Body of pancreas (tissue), 4 donors: ENCODE measurements at regions not wholly inside any gene's neighbourhood (a gene's known extent, or its start where the extent isn't known, plus 50 kb on each side); places are given as distances from the start of the nearest gene placed in this dataset.
"Not testable (repeated sequence)": the region's sequence is repeated elsewhere in the genome, so short reads cannot be mapped to it uniquely, and the experiment has no call there.

Source experiments
- ATAC-seq: fragments of 150-250 bp; one replicate; pipeline ENCODE4 v1.9.1; 2016
- DNase-seq, 4 donors: peaks; one replicate each; pipeline ENCODE4 v3.0.0-alpha.2; 2019
- H3K27ac ChIP-seq, 4 donors: fragments of 200-600 bp; sonication (generic); 1 replicate in 3 of 4; 2 replicates in 1 of 4; pipeline versions ENCODE4 v1.5.1 to v1.6.1; 2016 to 2019; ENCODE audit warnings: mild to moderate bottlenecking in 1 of 4, mixed read lengths in 1 of 4, moderate library complexity in 1 of 4
- H3K27me3 ChIP-seq, 2 donors: fragments of 200-600 bp; sonication (generic); one replicate each; pipeline ENCODE4 v1.6.0; 2016; ENCODE audit warnings: mild to moderate bottlenecking in 1 of 2
- H3K36me3 ChIP-seq, 2 donors: fragments of 200-600 bp; sonication (generic); replicated peaks in 1 of 2; 2 replicates each; pipeline ENCODE4 v1.5.1; 2016; ENCODE audit warnings: low read depth in 2 of 2; ENCODE audit not compliant: insufficient read depth in 1 of 2
- H3K4me1 ChIP-seq: fragments of 200-600 bp; sonication (generic); one replicate; pipeline ENCODE4 v1.6.0; 2016
- H3K4me3 ChIP-seq, 2 donors: fragments of 200-600 bp; sonication (generic); 1 replicate in 1 of 2; 2 replicates in 1 of 2; pipeline ENCODE4 v1.5.1; 2016 to 2019
- H3K9me3 ChIP-seq, 3 donors: fragments of 200-600 bp; sonication (generic); 1 replicate in 2 of 3; 2 replicates in 1 of 3; pipeline ENCODE4 v1.5.1; 2016
- CTCF ChIP-seq, 7 experiments: fragments of 450-650 bp in 4 of 7; fragments of 200-600 bp in 3 of 7; sonication (generic) in 3 of 7; IDR thresholded peaks; one replicate each; pipeline ENCODE4 v1.5.1; 2016 to 2019; ENCODE audit warnings: antibody characterized with exemption in 7 of 7
- POLR2A ChIP-seq, 3 donors: fragments of 450-650 bp; IDR thresholded peaks; one replicate each; pipeline ENCODE4 v1.6.1; 2016; ENCODE audit warnings: antibody characterized with exemption in 3 of 3, mild to moderate bottlenecking in 2 of 3
- WGBS, 2 donors: methylation state at CpG; one replicate each; pipeline ENCODE4 v1.1.5; 2017; 5-methylcytosine and 5-hydroxymethylcytosine counted together
- intact Hi-C: fragments of 100-400 bp; cut with DNase I; formaldehyde crosslinking; loops from one replicate; pipeline ENCODE4 v1.15.1; 2023

- 68 to 74% methylated on average over 2 of the region's 2 CpGs for WGBS, 2 donors
- H3K27me3 ChIP-seq, H3K4me3 ChIP-seq, DNase-seq, ATAC-seq, H3K36me3 ChIP-seq, intact Hi-C loops, H3K4me1 ChIP-seq, H3K9me3 ChIP-seq, H3K27ac ChIP-seq: not testable (repeated sequence)
These were observed 183.6 kb downstream of the CCDC74A start for GRCh38 chr2:131711268-131711667.

- intact Hi-C loops: not testable (repeated sequence)
These were observed 190.2 kb downstream of the CCDC74A start for GRCh38 chr2:131717907-131718306.

GRCh38 chr2:131721163-131721562 lies 193.5 kb downstream of the CCDC74A start:
- Histone ChIP-seq H3K27ac (peak overlapping the region in 3 of 4 donors; percentile 25 to 61 (median 56)), H3K4me1 (peaks cover 17% of the 10 kb centered on the region)
- ATAC-seq, H3K27me3 ChIP-seq, H3K36me3 ChIP-seq, H3K4me3 ChIP-seq, H3K9me3 ChIP-seq, intact Hi-C loops, DNase-seq: not testable (repeated sequence)
- 29 to 42% methylated on average over 6 of the region's 6 CpGs for WGBS, 2 donors

More at GRCh38 chr2:131717907-131718306, 190.2 kb downstream of the CCDC74A start:
- DNase-seq, H3K4me3 ChIP-seq, H3K27ac ChIP-seq, H3K9me3 ChIP-seq, H3K36me3 ChIP-seq, H3K27me3 ChIP-seq, ATAC-seq: not testable (repeated sequence)
- H3K4me1 ChIP-seq: peaks cover 17% of the 10 kb centered on the region

GRCh38 chr2:131722256-131722655 lies 194.6 kb downstream of the CCDC74A start:
- WGBS, 2 donors: 54 to 67% methylated on average over 2 of the region's 2 CpGs
- H3K9me3 ChIP-seq, H3K27me3 ChIP-seq, ATAC-seq, intact Hi-C loops, DNase-seq, H3K36me3 ChIP-seq, H3K4me3 ChIP-seq: not testable (repeated sequence)
- Histone ChIP-seq H3K4me1 (peaks cover 17% of the 10 kb centered on the region), H3K27ac (peak overlapping the region in 2 of 4 donors; percentile 25 to 61)

GRCh38 chr2:131724019-131724418 lies 196.3 kb downstream of the CCDC74A start:
- TF ChIP-seq CTCF (IDR thresholded peaks at IDR 0.05) (no peak), POLR2A (IDR thresholded peaks at IDR 0.05) (no peak)
- ATAC-seq: no peak
- no peak for DNase-seq
- 85 to 93% methylated on average over 21 to 46 of the region's 46 CpGs for WGBS, 2 donors
- H3K27me3 ChIP-seq: no peaks in the 10 kb centered on the region
- no peaks in the 10 kb centered on the region for H3K36me3 ChIP-seq
- H3K9me3 ChIP-seq: no peaks in the 10 kb centered on the region
- H3K4me1 ChIP-seq: peaks cover 17% of the 10 kb centered on the region
- intact Hi-C loops: no loop called here
- no peak overlapping the region for H3K27ac ChIP-seq
- H3K4me3 ChIP-seq: no peak overlapping the region

- H3K27me3 ChIP-seq, ATAC-seq, H3K4me1 ChIP-seq, H3K4me3 ChIP-seq, H3K9me3 ChIP-seq, intact Hi-C loops, H3K36me3 ChIP-seq, DNase-seq, H3K27ac ChIP-seq: not testable (repeated sequence)
These were observed 200.8 kb downstream of the CCDC74A start for GRCh38 chr2:131728451-131728850.

GRCh38 chr2:131733530-131733929 lies 205.8 kb downstream of the CCDC74A start:
- H3K27ac ChIP-seq, H3K27me3 ChIP-seq, DNase-seq, H3K4me1 ChIP-seq, intact Hi-C loops, ATAC-seq, H3K36me3 ChIP-seq, H3K4me3 ChIP-seq, H3K9me3 ChIP-seq: not testable (repeated sequence)
- WGBS, 2 donors: 80 to 90% methylated on average over 1 of the region's 1 CpG

GRCh38 chr2:131736406-131736805 lies 208.7 kb downstream of the CCDC74A start:
- H3K36me3 ChIP-seq, H3K27me3 ChIP-seq, H3K9me3 ChIP-seq, H3K27ac ChIP-seq, H3K4me3 ChIP-seq, H3K4me1 ChIP-seq, intact Hi-C loops, ATAC-seq, DNase-seq: not testable (repeated sequence)
- WGBS, 2 donors: 96 to 100% methylated on average over 1 of the region's 1 CpG

GRCh38 chr2:131738533-131738932 lies 210.8 kb downstream of the CCDC74A start:
- ATAC-seq, H3K27ac ChIP-seq, H3K9me3 ChIP-seq, H3K4me1 ChIP-seq, H3K27me3 ChIP-seq, intact Hi-C loops, DNase-seq, H3K36me3 ChIP-seq, H3K4me3 ChIP-seq: not testable (repeated sequence)
- WGBS, 2 donors: 95 to 96% methylated on average over 2 of the region's 2 CpGs

GRCh38 chr2:131738996-131739434 lies 211.3 kb downstream of the CCDC74A start:
- H3K27ac ChIP-seq, intact Hi-C loops, H3K36me3 ChIP-seq: not testable (repeated sequence)

More at GRCh38 chr2:131738996-131739434, 211.3 kb downstream of the CCDC74A start:
- not testable (repeated sequence) for H3K4me3 ChIP-seq, H3K4me1 ChIP-seq, ATAC-seq, H3K9me3 ChIP-seq, DNase-seq, H3K27me3 ChIP-seq
- WGBS, 2 donors: 85 to 100% methylated on average over 1 of the region's 1 CpG
